ENCODE measurements at regions not wholly inside any gene's neighbourhood (a gene's known extent, or its start where the extent isn't known, plus 50 kb on each side); places are given as distances from the start of the nearest gene placed in this dataset.

DNA sequence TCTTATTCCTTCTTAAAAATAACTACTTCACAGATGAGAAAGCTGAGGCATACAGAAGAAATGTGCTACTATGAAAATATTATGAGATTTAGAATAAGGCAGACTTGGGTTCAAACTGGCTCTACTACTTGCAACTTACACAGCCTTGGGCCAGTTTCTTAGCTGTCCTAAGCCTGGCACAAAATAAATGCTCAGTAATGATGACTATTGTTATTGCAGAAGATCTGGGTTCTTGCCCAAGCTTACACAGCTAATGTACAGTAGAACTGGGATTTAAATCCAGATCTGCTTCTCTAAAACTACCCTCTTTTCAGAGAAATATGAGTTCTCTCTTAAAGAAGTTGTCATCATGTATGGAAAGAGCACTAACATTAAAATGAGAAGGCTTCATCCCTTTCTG is 228.2 kb upstream of the TPRG1 start:
- TF ChIP-seq, protein P1, sequence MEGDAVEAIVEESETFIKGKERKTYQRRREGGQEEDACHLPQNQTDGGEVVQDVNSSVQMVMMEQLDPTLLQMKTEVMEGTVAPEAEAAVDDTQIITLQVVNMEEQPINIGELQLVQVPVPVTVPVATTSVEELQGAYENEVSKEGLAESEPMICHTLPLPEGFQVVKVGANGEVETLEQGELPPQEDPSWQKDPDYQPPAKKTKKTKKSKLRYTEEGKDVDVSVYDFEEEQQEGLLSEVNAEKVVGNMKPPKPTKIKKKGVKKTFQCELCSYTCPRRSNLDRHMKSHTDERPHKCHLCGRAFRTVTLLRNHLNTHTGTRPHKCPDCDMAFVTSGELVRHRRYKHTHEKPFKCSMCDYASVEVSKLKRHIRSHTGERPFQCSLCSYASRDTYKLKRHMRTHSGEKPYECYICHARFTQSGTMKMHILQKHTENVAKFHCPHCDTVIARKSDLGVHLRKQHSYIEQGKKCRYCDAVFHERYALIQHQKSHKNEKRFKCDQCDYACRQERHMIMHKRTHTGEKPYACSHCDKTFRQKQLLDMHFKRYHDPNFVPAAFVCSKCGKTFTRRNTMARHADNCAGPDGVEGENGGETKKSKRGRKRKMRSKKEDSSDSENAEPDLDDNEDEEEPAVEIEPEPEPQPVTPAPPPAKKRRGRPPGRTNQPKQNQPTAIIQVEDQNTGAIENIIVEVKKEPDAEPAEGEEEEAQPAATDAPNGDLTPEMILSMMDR (IDR thresholded peaks at IDR 0.05), result no peak
- TF ChIP-seq POLR2A (IDR thresholded peaks at IDR 0.05), result no peak
